Ascending aorta (tissue), 2 donors: ENCODE measurements at regions not wholly inside any gene's neighbourhood (a gene's known extent, or its start where the extent isn't known, plus 50 kb on each side); places are given as distances from the start of the nearest gene placed in this dataset.
"Not testable (repeated sequence)": the region's sequence is repeated elsewhere in the genome, so short reads cannot be mapped to it uniquely, and the experiment has no call there.

Experiments
- DNase-seq, 2 donors: peaks; one replicate each; pipeline ENCODE4 v3.0.0-alpha.2; 2019; ENCODE audit warnings: low spot score in 2 of 2
- H3K27ac ChIP-seq, 2 donors: fragments of 200-600 bp; sonication (generic); one replicate each; pipeline ENCODE4 v1.5.1; 2016 to 2017; ENCODE audit warnings: mild to moderate bottlenecking in 1 of 2
- H3K27me3 ChIP-seq: fragments of 200-600 bp; sonication (generic); one replicate; pipeline ENCODE4 v1.5.1; 2017
- H3K36me3 ChIP-seq, 2 donors: fragments of 200-600 bp; sonication (generic); one replicate each; pipeline ENCODE4 v1.5.1; 2016
- H3K4me1 ChIP-seq, 2 donors: fragments of 200-600 bp; sonication (generic); one replicate each; pipeline ENCODE4 v1.5.1; 2016 to 2017; ENCODE audit warnings: mild to moderate bottlenecking in 1 of 2
- H3K4me3 ChIP-seq, 2 donors: fragments of 200-600 bp; sonication (generic); one replicate each; pipeline ENCODE4 v1.5.1; 2016 to 2017; ENCODE audit warnings: mild to moderate bottlenecking in 1 of 2
- H3K9me3 ChIP-seq, 2 donors: fragments of 200-600 bp; sonication (generic); one replicate each; pipeline ENCODE4 v1.5.1; 2016
- CTCF ChIP-seq, 3 experiments: fragments of 200-600 bp in 2 of 3; fragments of 450-650 bp in 1 of 3; sonication (generic) in 2 of 3; IDR thresholded peaks; one replicate each; pipeline ENCODE4 v1.5.1; 2016 to 2019; ENCODE audit warnings: antibody characterized with exemption in 3 of 3, mild to moderate bottlenecking in 1 of 3, moderate library complexity in 1 of 3
- intact Hi-C: fragments of 100-400 bp; cut with DNase I; formaldehyde crosslinking; loops from one replicate; pipeline ENCODE4 v1.15.1; 2023

- TF ChIP-seq CTCF (IDR thresholded peaks at IDR 0.05): no peak
- H3K27ac ChIP-seq: no peak overlapping the region
- no peaks in the 10 kb centered on the region for H3K36me3 ChIP-seq
- intact Hi-C loops: no loop called here
- DNase-seq: no peak
- H3K4me1 ChIP-seq: no peaks in the 10 kb centered on the region
- no peaks in the 10 kb centered on the region for H3K27me3 ChIP-seq
- H3K4me3 ChIP-seq: no peak overlapping the region
- H3K9me3 ChIP-seq: no peaks in the 10 kb centered on the region
Observed at GRCh38 chr10:105559333-105560097, 918.4 kb downstream of the SORCS3 start.

- H3K27me3 ChIP-seq, H3K27ac ChIP-seq, H3K4me3 ChIP-seq, H3K9me3 ChIP-seq, intact Hi-C loops, H3K36me3 ChIP-seq, H3K4me1 ChIP-seq, DNase-seq: not testable (repeated sequence)
Observed at GRCh38 chr10:105550453-105550852, 909.4 kb downstream of the SORCS3 start.

- DNase-seq: no peak
- Histone ChIP-seq H3K4me1 (no peaks in the 10 kb centered on the region), H3K9me3 (no peaks in the 10 kb centered on the region), H3K27me3 (no peaks in the 10 kb centered on the region), H3K36me3 (no peaks in the 10 kb centered on the region), H3K27ac (no peak overlapping the region), H3K4me3 (no peak overlapping the region)
- intact Hi-C loops: no loop called here
- no peak for TF ChIP-seq CTCF (IDR thresholded peaks at IDR 0.05)
Observed at GRCh38 chr10:105549731-105550130, 908.6 kb downstream of the SORCS3 start.

GRCh38 chr10:105545101-105545500 lies 904.0 kb downstream of the SORCS3 start:
- TF ChIP-seq CTCF (IDR thresholded peaks at IDR 0.05): no peak
- DNase-seq: no peak
- intact Hi-C loops: no loop called here

GRCh38 chr10:105540381-105540780 lies 899.3 kb downstream of the SORCS3 start:
- no peak overlapping the region for H3K4me3 ChIP-seq
- no peaks in the 10 kb centered on the region for H3K9me3 ChIP-seq
- intact Hi-C loops: no loop called here
- H3K27ac ChIP-seq: no peak overlapping the region
- H3K27me3 ChIP-seq: no peaks in the 10 kb centered on the region
- no peaks in the 10 kb centered on the region for H3K36me3 ChIP-seq
- TF ChIP-seq CTCF (IDR thresholded peaks at IDR 0.05): no peak
- DNase-seq: no peak
- no peaks in the 10 kb centered on the region for H3K4me1 ChIP-seq

More at GRCh38 chr10:105545101-105545500, 904.0 kb downstream of the SORCS3 start:
- Histone ChIP-seq H3K9me3 (no peaks in the 10 kb centered on the region), H3K36me3 (no peaks in the 10 kb centered on the region), H3K27me3 (no peaks in the 10 kb centered on the region), H3K4me1 (no peaks in the 10 kb centered on the region), H3K4me3 (no peak overlapping the region), H3K27ac (no peak overlapping the region)

- H3K27ac ChIP-seq: no peak overlapping the region
- intact Hi-C loops: no loop called here
- H3K4me1 ChIP-seq: no peaks in the 10 kb centered on the region
- H3K9me3 ChIP-seq: no peaks in the 10 kb centered on the region
- no peak for TF ChIP-seq CTCF (IDR thresholded peaks at IDR 0.05)
- DNase-seq: no peak
- no peak overlapping the region for H3K4me3 ChIP-seq
- no peaks in the 10 kb centered on the region for H3K27me3 ChIP-seq
- no peaks in the 10 kb centered on the region for H3K36me3 ChIP-seq
Observed at GRCh38 chr10:105538874-105539273, 897.8 kb downstream of the SORCS3 start.
